Upper lobe of right lung (tissue), 1 donor: ENCODE measurements at regions not wholly inside any gene's neighbourhood (a gene's known extent, or its start where the extent isn't known, plus 50 kb on each side); places are given as distances from the start of the nearest gene placed in this dataset.

Source experiments
- ATAC-seq: fragments of 200-7000 bp; cut with Tn5 transposase; one replicate; pipeline ENCODE4 v1.9.1; 2020; ENCODE audit warnings: mild to moderate bottlenecking, moderate library complexity
- DNase-seq: peaks from one replicate; pipeline ENCODE4 v3.0.0-alpha.2; 2020
- H3K27ac ChIP-seq: fragments of 200-600 bp; one replicate; pipeline ENCODE4 v1.8.0; 2022
- H3K27me3 ChIP-seq: fragments of 200-600 bp; one replicate; pipeline ENCODE4 v1.8.0; 2022; ENCODE audit warnings: mild to moderate bottlenecking
- H3K36me3 ChIP-seq: fragments of 200-600 bp; one replicate; pipeline ENCODE4 v1.8.0; 2022
- H3K4me1 ChIP-seq: fragments of 200-600 bp; one replicate; pipeline ENCODE4 v1.8.0; 2022
- H3K4me3 ChIP-seq: fragments of 200-600 bp; one replicate; pipeline ENCODE4 v1.8.0; 2022; ENCODE audit warnings: mild to moderate bottlenecking
- H3K9me3 ChIP-seq: fragments of 200-600 bp; one replicate; pipeline ENCODE4 v1.8.0; 2022
- CTCF ChIP-seq: fragments of 200-600 bp; IDR thresholded peaks from one replicate; pipeline ENCODE4 v1.8.0; 2022; ENCODE audit warnings: antibody characterized with exemption
- intact Hi-C: fragments of 100-400 bp; cut with DNase I; formaldehyde crosslinking; loops from one replicate; pipeline ENCODE4 v1.11.0; 2022
- donor health status: DM: no; HTN: yes; CAD: no; lungs with severe emphysema.

- ATAC-seq: no peak
- Histone ChIP-seq H3K27me3 (no peaks in the 10 kb centered on the region), H3K27ac (no peak overlapping the region), H3K4me3 (no peak overlapping the region), H3K36me3 (no peaks in the 10 kb centered on the region), H3K4me1 (no peaks in the 10 kb centered on the region), H3K9me3 (no peaks in the 10 kb centered on the region)
- DNase-seq: no peak
- intact Hi-C loops: no loop called here
- no peak for TF ChIP-seq CTCF
Measured at GRCh38 chr1:195898373-195898772, 709.9 kb downstream of the KCNT2 start.

DNA sequence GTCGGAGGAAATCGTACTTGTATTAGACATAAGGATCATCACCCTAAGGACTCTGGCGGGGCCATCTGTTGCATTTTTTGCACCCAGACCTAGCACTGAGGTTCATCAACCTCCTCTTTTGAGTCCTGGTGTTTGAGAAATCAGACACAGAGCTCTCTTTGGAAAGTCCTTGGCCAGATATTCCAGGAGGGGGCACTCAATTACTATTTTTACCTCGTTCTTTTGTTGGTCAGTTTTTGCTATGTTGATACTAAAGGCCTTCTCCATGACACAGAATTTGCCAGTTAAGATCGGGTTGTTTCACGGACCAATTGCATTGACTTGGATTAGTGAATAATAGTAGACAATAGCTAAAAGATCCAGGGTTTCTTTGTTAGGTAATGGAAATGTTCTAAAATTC lies 711.2 kb downstream of the KCNT2 start:
- Histone ChIP-seq H3K27me3 (no peaks in the 10 kb centered on the region), H3K36me3 (no peaks in the 10 kb centered on the region), H3K27ac (no peak overlapping the region), H3K4me1 (no peaks in the 10 kb centered on the region), H3K4me3 (no peak overlapping the region), H3K9me3 (no peaks in the 10 kb centered on the region)
- intact Hi-C loops: no loop called here
- no peak for TF ChIP-seq CTCF
- ATAC-seq: no peak
- DNase-seq: no peak

GRCh38 chr1:195894411-195894810 lies 713.8 kb downstream of the KCNT2 start:
- Histone ChIP-seq H3K27ac (no peak overlapping the region), H3K4me3 (no peak overlapping the region), H3K36me3 (no peaks in the 10 kb centered on the region), H3K27me3 (no peaks in the 10 kb centered on the region), H3K9me3 (no peaks in the 10 kb centered on the region), H3K4me1 (no peaks in the 10 kb centered on the region)
- TF ChIP-seq CTCF: no peak
- peak; percentile 84 for ATAC-seq
- intact Hi-C loops: no loop called here
- DNase-seq: no peak

GRCh38 chr1:195886000-195886399 lies 722.2 kb downstream of the KCNT2 start:
- intact Hi-C loops: no loop called here
- H3K36me3 ChIP-seq: no peaks in the 10 kb centered on the region
- H3K9me3 ChIP-seq: no peaks in the 10 kb centered on the region
- no peaks in the 10 kb centered on the region for H3K4me1 ChIP-seq
- H3K27me3 ChIP-seq: no peaks in the 10 kb centered on the region
- no peak for ATAC-seq
- DNase-seq: no peak
- H3K4me3 ChIP-seq: no peak overlapping the region
- no peak for TF ChIP-seq CTCF
- no peak overlapping the region for H3K27ac ChIP-seq

GRCh38 chr1:195878478-195878877 lies 729.8 kb downstream of the KCNT2 start:
- ATAC-seq (no peak), DNase-seq (no peak)
- H3K36me3 ChIP-seq: no peaks in the 10 kb centered on the region
- no peak overlapping the region for H3K4me3 ChIP-seq
- no peaks in the 10 kb centered on the region for H3K27me3 ChIP-seq
- intact Hi-C loops: no loop called here
- H3K9me3 ChIP-seq: no peaks in the 10 kb centered on the region
- no peaks in the 10 kb centered on the region for H3K4me1 ChIP-seq
- TF ChIP-seq CTCF: no peak
- H3K27ac ChIP-seq: no peak overlapping the region

GRCh38 chr1:195876792-195877191 lies 731.4 kb downstream of the KCNT2 start:
- no peak overlapping the region for H3K27ac ChIP-seq

More at GRCh38 chr1:195876792-195877191, 731.4 kb downstream of the KCNT2 start:
- no peak for TF ChIP-seq CTCF
- ATAC-seq (no peak), DNase-seq (no peak)
- Histone ChIP-seq H3K9me3 (no peaks in the 10 kb centered on the region), H3K36me3 (no peaks in the 10 kb centered on the region), H3K4me3 (no peak overlapping the region), H3K27me3 (no peaks in the 10 kb centered on the region), H3K4me1 (no peaks in the 10 kb centered on the region)
- intact Hi-C loops: no loop called here
